Colon (tissue), 2 donors: ENCODE measurements at regions not wholly inside any gene's neighbourhood (a gene's known extent, or its start where the extent isn't known, plus 50 kb on each side); places are given as distances from the start of the nearest gene placed in this dataset.
"Not testable (repeated sequence)": the region's sequence is repeated elsewhere in the genome, so short reads cannot be mapped to it uniquely, and the experiment has no call there.

Experiments
- FAIRE-seq: peaks from 2 replicates; lab custom pipeline; 2012; peaks lifted over from hg19 to GRCh38; lab: Jason Lieb, UNC
- donor health status: control.
- donor health status: control.

- FAIRE-seq, result not testable (repeated sequence)
These were observed 123.9 kb downstream of the MREG start for GRCh38 chr2:215889240-215889969.

- FAIRE-seq, result no peak
These were observed 124.7 kb downstream of the MREG start for GRCh38 chr2:215888680-215889079.

DNA sequence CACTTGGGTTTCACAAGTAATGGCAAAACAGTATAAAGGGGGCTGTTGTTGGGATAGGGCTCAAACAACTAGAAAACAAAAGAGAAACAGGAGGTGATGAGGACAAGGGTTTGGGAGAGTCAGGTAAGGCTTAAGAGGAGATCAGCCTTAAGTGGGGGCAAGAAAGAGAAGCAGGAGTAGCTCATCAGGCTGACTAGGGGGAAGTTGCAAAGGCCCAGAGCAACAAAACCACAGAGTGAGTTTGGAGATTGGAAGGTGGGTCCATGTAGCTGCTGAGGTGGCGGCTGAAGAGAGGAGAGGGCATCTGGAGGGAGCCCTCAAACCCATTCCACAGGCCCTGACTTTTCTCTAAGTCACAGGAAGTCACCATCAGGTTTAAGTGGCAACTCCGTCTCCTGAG is 126.0 kb downstream of the MREG start:
- no peak for FAIRE-seq

- no peak for FAIRE-seq
These were observed 127.3 kb downstream of the MREG start for GRCh38 chr2:215886022-215886421.

GRCh38 chr2:215885536-215885935 is 127.8 kb downstream of the MREG start:
- FAIRE-seq, result no peak

GRCh38 chr2:215884451-215885087 is 128.8 kb downstream of the MREG start:
- no peak for FAIRE-seq

DNA sequence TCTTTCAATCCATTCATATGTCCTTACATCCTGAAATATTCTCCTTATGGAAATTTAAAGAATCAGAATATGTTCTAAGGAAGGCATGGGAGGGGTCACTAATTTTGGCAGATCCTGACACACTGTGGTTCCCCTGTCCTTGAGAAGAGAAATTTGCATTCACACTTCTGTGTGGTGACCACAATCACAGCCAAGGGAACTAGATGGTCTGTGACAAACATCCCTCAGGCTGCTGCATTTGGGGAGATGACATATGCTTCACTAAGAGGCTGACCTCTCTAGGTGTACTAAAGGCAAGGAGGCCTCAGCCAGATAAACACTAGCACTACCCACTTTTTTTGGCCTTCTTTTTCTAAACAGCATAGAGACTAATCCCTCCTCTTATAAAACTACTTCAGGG is 129.6 kb downstream of the MREG start:
- no peak for FAIRE-seq

- FAIRE-seq, result no peak
These were observed 130.7 kb downstream of the MREG start for GRCh38 chr2:215882689-215883088.

GRCh38 chr2:215881582-215881981 is 131.8 kb downstream of the MREG start:
- FAIRE-seq, result no peak

- no peak for FAIRE-seq
These were observed 132.4 kb downstream of the MREG start for GRCh38 chr2:215880970-215881369.

- FAIRE-seq, result no peak
These were observed 133.1 kb downstream of the MREG start for GRCh38 chr2:215879977-215880940.

DNA sequence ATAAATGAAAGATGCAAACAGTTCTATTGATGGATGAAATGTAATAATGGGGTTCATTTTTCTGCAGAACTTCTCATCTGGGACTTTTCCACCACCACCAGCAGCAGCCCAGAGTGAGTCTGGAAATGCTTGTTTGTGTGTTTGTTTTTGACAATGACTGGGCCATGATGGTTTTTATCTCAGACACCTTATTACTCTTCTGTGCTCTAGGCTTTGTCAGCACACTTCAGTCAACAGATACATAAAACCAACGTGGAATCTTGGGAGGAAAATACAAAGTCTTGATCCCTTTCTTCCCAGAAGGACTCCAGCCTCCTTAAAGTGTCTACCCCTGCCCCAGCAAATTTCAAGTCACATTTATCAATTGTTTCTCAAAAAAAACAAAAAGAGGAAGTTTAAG is 134.0 kb downstream of the MREG start:
- FAIRE-seq, result no peak

- no peak for FAIRE-seq
These were observed 134.8 kb downstream of the MREG start for GRCh38 chr2:215878476-215879063.

DNA sequence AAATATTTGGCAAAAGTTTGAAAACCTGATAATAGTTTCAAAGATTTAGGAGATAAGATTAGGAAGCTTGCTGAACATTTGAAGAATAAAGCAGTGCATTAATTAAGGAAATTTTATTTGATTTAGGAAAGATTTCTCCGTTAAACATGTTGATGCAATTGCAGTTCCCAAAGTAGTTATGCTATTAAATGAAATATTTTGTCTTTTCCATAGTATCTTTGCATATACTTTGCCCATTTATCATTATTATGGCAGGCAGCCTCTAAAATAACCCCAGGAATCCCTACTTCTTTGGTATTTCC is 136.5 kb downstream of the MREG start:
- no peak for FAIRE-seq

DNA sequence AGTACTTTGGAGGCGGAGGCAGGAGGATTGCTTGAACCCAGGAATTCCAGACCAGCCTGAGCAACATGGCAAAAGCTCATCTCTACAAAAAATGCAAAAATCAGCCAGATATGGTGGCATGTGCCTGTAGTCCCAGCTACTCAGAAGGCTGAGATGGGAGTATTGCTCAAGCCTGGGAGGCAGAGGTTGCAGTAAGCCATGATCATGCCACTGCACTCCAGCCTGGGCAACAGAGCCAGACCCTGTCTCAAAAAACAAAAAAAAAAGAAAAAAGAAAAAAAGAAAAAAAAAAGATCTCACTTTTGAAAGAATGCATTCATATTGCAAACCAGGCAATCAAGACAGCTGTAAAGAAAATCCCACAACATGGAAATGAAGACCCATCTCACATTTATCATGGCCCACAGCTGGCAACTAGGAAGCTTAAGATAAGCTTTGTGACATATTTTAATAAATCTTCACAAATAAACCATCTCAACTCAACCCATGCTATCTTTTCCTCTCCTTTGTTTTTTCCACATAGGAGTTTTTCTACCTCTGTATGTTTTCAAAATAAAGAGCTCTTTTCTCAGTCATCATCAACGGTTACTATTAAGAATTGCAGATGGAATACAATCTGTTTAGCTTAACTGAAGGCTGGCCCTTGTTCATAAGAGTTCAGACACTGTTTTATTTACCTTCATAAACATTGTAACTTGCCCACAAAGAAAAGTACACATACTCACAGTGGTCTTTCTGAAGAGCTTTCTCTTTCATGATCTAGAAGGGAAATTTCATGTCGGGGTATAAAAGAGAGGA is 137.0 kb downstream of the MREG start:
- FAIRE-seq, result no peak

- no peak for FAIRE-seq
These were observed 138.9 kb downstream of the MREG start for GRCh38 chr2:215874418-215874817.

GRCh38 chr2:215870986-215871385 is 142.4 kb downstream of the MREG start:
- FAIRE-seq, result no peak

GRCh38 chr2:215870088-215870490 is 143.3 kb downstream of the MREG start:
- FAIRE-seq, result no peak

GRCh38 chr2:215868846-215869543 is 144.4 kb downstream of the MREG start:
- no peak for FAIRE-seq

GRCh38 chr2:215866606-215867005 is 146.7 kb downstream of the MREG start:
- no peak for FAIRE-seq

- no peak for FAIRE-seq
These were observed 149.7 kb downstream of the MREG start for GRCh38 chr2:215863687-215864086.
